ENCODE measurements at regions not wholly inside any gene's neighbourhood (a gene's known extent, or its start where the extent isn't known, plus 50 kb on each side); places are given as distances from the start of the nearest gene placed in this dataset.

DNA sequence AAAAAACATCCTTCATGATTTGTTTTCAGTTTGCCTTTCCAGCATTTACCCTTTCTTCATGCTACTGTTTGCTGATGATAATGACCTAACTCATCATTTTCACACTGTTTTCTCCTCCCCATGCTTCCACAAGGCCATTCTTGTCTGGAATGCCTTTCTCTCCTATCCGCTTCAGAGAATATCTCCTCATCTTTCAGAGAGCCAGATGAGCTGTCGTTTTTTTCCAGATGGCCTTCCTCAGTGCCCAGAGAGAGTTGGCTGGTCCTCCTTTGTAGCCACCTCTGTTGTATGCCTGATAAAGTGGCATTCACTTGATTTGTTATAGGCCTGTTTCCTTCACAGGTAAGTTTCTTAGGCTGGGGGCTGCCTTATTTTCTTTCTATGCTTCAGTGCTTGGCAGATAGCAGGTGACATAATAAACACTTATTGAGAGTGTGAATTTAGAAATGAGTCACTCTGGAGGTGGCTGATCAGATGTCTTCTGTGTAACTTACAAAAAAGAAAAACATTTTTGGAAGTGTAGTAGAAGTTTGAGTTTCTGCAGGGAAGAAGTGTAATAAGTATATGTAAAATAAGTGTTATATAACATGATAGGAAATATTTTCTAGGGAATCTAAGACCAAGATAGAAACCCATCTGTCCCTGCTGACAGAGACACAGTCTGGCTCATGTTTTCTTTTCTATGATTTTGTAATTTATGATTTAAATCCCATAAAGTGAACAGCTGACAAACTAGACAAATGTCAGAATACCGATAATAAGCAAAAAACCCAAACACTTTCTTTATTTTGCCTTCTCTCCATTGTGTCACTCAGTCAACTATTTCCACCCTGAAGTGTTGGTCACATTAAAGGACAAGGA, 174.5 kb downstream of the DACT1 start:
- intact Hi-C loops (cut with micrococcal nuclease): no loop called here

DNA sequence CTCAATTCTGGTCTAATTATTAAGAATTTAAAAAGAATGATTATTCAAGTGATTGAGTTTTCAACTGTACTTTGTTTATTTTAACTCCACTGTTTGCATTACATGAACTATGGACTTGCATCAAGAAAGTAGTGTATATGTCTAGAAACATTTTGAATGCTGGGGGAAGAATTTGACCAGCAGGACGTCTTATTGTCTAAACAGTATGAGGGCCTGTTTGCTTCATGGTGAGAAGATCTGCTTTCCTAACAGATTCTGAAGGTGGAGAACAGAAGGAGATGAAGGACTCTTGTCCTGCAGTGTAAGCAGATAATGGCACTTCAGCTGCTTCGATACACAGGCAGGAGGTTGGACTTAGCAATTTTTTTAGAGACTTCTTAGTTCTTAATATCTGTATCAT, 176.0 kb downstream of the DACT1 start:
- intact Hi-C loops (cut with micrococcal nuclease): no loop called here

DNA sequence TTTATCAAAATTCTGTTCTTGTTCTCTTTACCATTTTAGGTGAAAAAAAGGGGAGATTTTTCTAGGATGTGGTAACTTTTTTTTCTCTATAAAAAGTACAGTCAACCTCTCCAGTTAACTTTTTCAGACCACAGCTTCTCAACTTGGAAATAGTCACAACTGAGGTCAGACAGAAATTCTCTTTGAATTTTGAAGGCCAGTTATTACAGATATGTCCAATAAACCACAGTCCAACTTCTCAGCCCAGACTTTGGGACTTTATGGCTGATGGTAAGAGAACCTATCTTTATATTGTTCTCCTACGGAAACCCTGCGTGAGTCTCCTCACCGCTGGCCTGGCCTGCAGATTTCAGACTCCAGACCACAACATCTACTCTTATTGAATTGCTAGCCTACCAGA, 176.7 kb downstream of the DACT1 start:
- intact Hi-C loops (cut with micrococcal nuclease): no loop called here

DNA sequence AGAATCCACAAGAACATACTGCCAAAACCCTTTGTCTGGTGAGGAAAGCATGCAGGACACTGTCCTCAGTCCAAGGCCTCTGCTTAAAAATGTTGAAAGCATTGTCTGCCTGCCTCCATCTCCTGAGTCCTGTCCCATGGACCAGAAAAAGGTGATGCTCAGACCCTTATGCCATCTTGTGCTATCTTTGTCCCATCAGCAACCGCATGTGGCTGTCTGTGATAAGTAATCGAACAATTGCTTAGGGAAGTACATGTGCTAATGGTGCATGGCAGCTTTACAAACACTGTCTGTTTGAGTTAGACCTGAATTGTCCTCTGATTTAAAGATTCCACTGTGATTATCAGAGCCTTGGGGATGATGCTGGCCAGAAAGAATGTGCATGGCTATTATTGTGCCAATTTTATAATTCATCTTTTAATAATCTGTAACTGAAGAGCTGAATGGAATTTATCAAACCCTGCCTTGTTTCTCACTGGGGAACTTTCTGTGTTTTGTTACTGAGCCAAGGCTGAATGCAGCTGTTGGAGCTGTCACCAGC, 177.5 kb downstream of the DACT1 start:
- intact Hi-C loops (cut with micrococcal nuclease): no loop called here

DNA sequence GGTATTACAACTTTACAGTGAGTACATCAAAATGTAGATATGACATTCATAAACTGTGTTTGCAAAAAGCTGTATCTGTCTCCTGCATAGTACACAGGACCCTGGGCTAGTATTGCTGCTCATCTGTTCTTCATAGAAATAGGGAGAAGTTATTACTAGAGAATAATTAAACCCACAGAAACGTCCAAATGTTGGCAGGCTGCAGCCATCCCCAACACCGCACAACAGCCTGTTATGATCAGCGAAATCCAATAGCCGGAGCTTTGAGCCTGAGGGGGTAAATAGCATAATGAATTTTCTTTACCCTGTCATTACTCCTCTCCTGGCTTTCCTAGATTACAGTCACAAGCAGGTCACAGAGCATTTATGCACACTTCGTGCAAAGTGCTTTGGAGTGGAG, 178.0 kb downstream of the DACT1 start:
- intact Hi-C loops (cut with micrococcal nuclease): no loop called here

DNA sequence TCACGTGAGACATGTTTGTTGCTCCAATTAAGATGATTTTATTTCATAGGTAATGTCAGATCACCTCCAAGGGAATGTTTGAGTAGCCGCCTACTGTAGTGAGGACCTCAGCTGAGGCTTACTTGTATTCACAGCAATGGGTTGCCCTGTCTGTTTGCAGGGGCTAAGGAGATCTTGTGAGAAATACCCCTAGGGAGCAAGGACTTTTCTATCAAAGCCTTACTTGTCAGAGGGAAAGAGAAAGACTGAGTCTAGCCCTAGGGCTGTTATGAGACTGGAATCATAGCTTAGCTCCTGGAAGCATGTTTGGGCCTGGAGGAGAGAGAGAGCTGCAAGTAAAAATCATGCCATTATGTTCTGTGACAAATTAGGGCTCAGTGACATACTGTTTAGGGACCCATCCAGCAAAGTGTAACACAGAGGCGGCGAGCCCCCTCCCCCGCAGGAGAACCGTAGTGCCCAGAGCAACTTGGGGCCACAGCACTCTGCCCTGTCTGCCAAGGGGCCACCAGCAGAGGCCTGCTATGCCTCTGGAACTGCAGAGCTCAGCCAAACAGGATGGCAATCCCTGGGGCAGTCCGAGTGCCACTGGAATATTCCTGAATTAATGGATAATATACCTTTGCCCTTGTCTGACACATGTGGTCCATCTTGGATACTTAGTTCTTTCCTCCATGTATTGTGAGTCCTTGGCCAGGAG, 178.8 kb downstream of the DACT1 start:
- intact Hi-C loops (cut with micrococcal nuclease): no loop called here

DNA sequence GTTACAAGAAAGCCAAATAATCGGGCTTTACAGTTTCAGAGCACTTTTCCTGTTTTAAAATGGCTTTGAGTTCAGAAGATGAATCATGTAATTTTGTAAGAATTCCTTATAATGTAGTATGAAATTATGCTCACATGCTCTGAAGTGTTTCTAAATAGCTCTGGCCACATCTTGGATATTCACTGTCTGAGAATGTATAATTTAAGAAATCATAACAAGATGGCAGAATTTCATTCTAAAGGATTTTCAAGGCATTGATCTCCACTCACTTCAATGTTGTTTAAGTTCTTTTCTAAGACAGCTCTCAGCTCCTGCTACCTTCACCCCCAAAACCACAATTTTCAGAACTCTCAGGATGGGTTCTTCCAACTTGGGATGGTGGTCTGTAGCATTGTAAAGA, 180.1 kb downstream of the DACT1 start:
- intact Hi-C loops (cut with micrococcal nuclease): no loop called here

DNA sequence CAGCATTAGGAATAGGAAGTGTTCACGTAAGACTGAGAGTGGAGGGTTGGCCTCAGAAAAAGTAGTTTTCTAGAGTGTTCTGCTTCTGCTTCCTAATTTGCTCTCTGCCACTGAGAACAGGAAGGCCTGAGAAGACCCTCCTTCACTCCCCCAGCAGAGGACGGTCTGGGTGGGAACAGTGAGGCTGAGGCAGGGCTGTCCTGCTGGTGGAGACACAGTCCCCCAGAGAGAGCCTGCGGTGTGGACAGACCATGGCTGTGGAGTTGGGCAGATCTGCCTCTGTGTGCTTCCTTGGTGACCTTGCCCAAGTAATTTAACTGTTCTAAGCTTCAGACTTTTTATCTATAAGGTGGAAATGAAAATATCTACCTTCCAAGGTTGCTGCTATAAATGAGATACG, 182.3 kb downstream of the DACT1 start:
- intact Hi-C loops (cut with micrococcal nuclease): no loop called here

DNA sequence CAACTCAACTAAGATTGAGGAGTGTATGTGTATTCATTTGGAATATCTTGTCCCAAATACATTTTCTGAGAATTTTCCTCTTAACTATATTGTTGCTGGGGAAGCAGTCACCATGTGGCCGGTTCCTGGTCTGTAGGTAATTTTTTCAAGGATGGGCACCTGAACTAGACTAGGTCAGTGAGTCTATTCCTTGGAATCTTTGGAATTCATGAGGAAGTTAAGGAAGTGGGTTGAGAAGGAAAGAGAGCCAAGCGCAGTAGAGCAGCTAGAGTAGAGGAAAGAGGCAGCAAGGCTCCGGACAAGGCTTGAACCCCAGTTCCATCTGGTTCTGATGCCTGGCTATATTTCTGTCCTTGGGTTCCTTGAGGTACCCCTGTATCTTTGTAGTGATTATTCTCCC, 183.7 kb downstream of the DACT1 start:
- intact Hi-C loops (cut with micrococcal nuclease): no loop called here

DNA sequence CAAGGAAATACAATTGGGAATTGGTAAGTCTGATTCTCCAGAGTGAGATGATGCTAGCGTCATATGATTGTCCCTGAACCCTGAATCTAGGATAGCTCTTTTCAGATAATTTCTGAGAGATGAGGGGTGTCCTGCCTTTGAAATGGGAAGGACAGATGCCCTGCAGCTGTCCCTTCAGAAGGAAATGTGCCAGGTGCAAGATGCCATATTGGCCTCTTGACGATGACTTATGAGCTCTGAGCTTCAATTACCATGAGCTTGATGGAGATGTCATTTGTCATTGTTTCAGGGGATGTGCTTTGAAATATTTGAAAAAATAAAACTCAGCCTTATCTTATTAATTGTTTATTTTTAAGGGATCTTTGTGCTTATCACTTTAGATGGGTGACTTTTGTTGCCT, 185.1 kb downstream of the DACT1 start:
- intact Hi-C loops (cut with micrococcal nuclease): no loop called here

DNA sequence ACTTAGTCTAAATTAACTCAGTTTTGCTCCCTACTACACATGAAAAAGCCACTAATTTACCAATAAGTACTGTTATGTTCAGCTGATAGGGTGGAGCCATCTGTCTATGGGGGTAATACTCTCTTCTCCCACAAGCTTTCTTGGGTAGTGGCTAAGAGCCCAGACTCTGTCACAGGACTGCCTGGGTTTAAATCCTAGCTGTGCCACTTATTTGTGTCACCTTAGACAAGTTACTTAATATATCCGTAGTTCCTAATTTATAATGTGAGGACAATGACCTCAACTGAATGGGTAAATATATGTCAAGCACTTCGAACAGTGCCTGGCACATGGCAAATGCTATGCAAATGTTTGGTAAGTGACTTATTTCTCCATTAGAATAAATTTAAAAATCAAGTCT, 185.6 kb downstream of the DACT1 start:
- intact Hi-C loops (cut with micrococcal nuclease): no loop called here

DNA sequence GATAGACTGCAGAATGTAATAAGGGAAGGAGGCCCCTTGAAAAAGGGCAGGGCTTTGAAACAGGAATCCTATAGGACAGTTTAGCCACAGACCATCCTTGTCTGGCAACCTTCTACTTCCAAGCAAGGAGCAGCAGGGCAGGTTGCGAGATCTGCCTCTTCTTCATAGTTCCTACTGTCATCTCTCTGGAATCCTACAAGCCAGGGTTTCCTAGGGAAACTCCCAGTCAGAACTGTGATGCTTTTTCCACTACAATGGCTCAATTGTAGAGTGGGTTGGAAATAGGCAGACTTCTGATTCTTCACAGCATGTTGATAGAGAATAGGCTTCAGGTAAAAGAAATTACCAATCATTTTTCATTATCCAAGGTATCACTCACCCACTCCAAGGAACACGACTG, 186.3 kb downstream of the DACT1 start:
- intact Hi-C loops (cut with micrococcal nuclease): no loop called here

DNA sequence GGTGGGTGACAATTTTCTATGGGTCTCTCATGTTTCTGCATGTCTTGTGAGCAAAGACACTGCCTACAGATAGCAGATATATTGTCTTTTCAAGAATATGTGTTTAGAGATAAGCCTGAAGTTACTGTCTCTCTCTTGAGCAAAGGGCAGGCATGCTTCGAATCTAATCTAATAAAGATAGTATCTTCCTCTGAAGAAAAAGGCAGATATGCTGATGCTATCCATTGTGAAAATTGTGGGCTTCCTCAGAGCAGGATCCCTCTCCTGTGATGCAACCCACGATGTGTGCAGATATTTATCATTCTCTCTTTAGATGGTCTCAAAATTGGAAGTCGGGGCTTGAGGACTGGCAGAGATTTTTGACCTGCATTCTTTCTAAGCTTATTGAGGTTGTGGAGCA, 187.0 kb downstream of the DACT1 start:
- intact Hi-C loops (cut with micrococcal nuclease): no loop called here

DNA sequence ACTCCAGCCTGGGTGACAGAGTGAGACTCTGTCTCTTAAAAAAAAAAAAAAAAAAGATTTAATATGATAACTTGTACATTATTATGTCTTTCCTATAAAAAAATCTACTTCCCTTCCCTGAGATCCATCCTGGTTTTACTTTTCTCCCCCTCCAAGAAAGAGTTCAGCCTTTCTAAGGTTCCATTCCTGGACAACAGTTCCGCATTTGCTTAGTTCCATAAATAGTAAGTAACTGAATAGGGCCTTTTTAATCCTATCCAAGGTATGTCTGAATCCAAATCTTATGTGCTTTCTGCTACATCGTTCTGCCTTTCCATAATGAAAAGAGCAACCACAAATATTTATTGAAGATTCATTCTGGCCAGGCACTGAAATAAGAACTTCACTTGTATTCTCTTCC, 187.8 kb downstream of the DACT1 start:
- intact Hi-C loops (cut with micrococcal nuclease): no loop called here

DNA sequence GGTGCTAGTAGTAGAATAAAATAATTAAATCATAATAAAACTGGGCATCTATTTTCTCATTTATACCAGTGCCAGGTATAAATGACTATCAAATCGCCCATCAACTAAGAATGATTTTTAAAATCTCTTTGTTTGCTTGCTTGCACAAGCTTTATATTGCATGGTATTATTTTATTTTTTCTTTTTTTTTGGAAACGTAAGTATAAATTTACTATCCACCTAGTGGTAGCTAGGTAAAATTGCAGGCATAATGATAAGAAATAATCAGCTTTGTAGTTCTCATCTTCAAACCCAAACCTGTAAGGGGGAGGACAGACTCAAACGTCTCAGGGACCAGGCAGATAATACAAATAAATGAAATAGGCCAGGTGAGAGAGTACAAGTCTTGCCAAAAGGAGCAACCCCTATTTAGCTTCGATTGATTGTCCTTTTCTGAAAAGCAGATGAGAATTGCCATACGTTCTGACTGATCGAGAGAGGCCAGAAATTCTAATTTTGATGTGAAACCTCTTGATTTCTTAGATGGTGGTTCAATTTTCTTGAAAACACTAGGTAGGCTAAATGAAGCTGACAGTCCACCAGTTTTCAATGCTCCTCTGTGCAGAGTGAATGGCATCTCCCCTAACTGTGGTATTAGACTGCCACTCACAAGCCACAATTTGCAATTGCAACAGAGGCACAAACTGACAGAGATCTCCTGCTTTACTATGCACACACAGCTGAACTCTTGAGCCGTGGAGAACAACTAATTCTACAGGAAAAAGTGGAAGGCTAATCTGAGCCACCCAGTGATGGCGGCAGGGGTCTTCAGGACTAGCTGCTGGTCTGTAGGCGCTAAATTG, 189.3 kb downstream of the DACT1 start:
- intact Hi-C loops (cut with micrococcal nuclease): no loop called here

DNA sequence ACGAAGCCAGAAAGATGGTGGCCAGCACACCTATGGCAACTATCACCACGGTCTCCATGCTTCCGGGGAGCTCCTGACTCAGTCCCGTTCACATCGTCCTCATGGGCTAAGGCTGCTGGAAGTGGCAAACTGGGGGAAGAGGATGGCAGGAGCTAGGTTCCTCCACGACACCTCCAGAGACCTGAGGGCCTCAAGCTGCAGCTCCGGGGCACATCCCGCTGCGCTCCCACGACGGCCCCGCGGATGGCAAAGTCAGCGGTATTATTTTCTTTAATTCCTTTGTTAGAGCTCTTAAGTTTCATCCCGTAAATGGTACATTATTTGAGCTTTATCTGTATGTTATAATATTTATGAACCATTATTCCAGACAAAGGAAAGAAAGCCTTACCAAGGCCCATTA, 190.5 kb downstream of the DACT1 start:
- intact Hi-C loops (cut with micrococcal nuclease): no loop called here

DNA sequence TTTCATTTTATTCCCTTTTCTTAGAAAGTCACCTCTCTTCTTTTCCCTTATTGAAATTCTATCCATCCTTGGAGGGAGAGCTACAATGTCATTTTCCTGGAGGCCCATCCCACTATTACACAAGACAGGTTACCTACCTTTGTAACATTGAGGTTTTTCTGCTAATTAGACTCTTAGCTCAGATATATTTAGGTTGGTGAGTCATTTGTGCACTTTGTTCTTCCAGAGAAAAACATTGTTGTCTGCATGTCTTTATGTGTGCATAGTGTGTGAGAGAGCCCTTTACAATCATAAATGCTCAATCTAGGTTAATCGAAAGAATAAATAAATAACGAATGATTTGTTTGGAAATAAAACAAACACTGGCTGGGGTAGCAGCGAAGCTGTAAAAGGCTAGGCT, 191.8 kb downstream of the DACT1 start:
- intact Hi-C loops (cut with micrococcal nuclease): no loop called here

DNA sequence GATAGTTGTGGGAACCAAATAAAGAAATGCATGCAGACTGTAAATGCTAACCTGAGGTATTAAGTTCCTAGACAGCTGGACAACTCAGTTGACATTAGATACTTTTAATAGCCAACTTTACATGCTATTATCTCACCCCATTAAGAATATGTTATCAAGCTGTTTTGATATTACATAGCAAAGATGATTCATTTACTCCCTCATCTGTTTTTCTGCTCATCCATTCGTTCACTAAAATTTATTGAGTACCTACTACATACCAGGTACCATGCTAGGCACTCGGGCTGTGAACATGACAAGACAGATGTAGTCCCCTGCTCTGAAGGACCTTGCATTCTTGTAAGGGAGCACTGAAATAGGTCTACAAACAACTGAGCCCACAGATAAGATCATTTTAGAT, 192.4 kb downstream of the DACT1 start:
- intact Hi-C loops (cut with micrococcal nuclease): no loop called here

DNA sequence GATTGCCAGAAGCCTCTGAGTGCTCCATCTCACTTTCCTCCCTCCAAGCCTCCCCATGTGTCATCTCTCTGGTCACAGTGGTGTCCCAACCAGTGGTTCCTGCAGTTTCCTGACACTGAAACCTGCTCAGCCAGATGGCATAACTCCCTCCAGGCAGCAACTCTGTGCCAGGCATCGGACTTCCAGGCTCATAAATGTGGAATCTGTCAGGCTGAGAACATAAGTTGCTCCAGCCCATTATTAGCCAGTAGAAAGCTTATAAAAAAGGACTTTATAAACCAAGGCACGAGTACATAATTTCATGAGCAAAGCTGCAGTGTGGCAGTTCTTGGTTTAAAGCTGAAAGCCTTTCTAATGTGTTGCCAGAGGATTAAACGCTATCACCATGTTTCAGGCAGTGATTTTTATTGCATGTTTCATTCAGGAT, 194.3 kb downstream of the DACT1 start:
- intact Hi-C loops (cut with micrococcal nuclease): no loop called here

DNA sequence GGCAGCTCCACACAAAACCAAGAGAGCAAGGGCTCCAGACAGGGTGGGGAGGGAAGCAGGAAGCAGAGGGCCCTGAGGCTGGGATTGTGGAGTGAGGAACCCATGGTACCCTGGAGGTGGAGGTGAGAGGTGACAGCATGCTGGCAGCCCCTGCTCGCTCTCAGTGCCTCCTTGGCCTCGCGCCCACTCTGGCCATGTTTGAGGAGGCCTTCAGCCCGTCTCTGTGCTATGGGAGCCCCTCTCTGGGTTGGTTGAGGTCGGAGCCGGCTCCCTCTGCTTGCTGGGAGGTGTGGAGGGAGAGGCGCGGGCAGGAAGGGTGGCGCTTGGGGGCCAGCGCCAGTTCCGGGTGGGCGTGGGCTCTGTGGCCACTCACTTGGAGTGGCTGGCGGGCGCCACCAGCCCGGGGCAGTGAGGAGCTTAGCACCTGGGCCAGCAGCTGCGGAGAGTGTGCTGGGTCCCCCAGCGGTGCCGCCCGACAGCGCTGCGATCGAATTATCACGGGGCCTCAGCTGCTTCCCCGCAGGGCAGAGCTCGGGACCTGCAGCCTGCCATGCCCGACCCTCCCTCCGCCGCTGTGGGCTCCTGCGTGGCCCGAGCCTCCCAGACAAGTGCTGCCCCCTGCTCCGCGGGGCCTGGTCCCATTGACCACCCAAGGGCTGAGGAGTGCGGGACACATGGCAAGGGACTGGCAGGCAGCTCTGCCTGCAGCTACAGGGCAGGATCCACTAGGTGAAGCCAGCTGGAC, 196.0 kb downstream of the DACT1 start:
- intact Hi-C loops (cut with micrococcal nuclease): no loop called here
